Neutrophil (primary cell): ENCODE measurements at regions not wholly inside any gene's neighbourhood (a gene's known extent, or its start where the extent isn't known, plus 50 kb on each side); places are given as distances from the start of the nearest gene placed in this dataset.

Experiments
- H3K27ac ChIP-seq: fragments of 200-600 bp; sonication (generic); 2 replicates; pipeline ENCODE4 v1.5.1; 2016; ENCODE audit warnings: mild to moderate bottlenecking, moderate library complexity
- H3K27me3 ChIP-seq: fragments of 200-600 bp; sonication (generic); 2 replicates; pipeline ENCODE4 v1.6.0; 2016; ENCODE audit warnings: mild to moderate bottlenecking
- H3K36me3 ChIP-seq: fragments of 200-600 bp; sonication (generic); 2 replicates; pipeline ENCODE4 v1.5.1; 2017
- H3K4me1 ChIP-seq, 2 experiments: fragments of 200-600 bp in 1 of 2; sonication (generic) in 1 of 2; 1 replicate in 1 of 2; 2 replicates in 1 of 2; pipeline versions ENCODE4 v1.5.1 to v1.6.1; 2013 to 2016; ENCODE audit warnings: low read depth in 1 of 2, low read length in 1 of 2, mild to moderate bottlenecking in 1 of 2, moderate library complexity in 1 of 2; ENCODE audit not compliant: control insufficient read depth in 1 of 2, insufficient read depth in 1 of 2
- H3K4me3 ChIP-seq, 2 experiments: fragments of 200-600 bp in 1 of 2; sonication (generic) in 1 of 2; 1 replicate in 1 of 2; 2 replicates in 1 of 2; pipeline ENCODE4 v1.5.1; 2013 to 2016; ENCODE audit warnings: low read depth in 1 of 2, low read length in 1 of 2, mild to moderate bottlenecking in 1 of 2, moderate library complexity in 1 of 2
- H3K9me3 ChIP-seq: fragments of 200-600 bp; sonication (generic); 2 replicates; pipeline ENCODE4 v1.5.1; 2016
- CTCF ChIP-seq: fragments of 200-600 bp; sonication (generic); IDR thresholded peaks from 2 replicates; pipeline ENCODE4 v1.5.1; 2016; ENCODE audit warnings: antibody characterized with exemption

DNA sequence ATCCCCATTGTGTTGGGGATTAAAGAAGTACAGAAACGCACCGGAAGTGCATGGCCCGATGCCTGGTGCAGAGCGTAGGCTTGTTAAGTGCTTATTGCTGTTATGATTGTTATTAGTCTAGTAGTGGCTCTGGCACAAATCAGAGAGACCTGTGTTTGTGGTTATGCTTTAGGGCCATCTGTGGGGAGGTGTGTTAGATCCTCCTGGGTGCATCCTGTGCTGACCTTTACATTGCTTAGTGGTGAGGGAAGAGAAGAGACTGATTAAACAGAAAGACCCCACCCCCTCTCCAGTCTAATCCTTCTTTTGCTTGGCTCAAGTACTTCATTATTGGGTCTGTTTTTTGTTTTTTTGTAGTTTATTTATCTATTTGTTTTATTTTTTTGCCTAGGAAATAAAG lies 112.7 kb upstream of the SPRY4 start:
- Histone ChIP-seq H3K4me1 (no peaks in the 10 kb centered on the region), H3K4me3 (no peak overlapping the region), H3K27me3 (peaks cover 31% of the 10 kb centered on the region), H3K9me3 (no peaks in the 10 kb centered on the region), H3K27ac (no peak overlapping the region), H3K36me3 (no peaks in the 10 kb centered on the region)
- no peak for TF ChIP-seq CTCF

DNA sequence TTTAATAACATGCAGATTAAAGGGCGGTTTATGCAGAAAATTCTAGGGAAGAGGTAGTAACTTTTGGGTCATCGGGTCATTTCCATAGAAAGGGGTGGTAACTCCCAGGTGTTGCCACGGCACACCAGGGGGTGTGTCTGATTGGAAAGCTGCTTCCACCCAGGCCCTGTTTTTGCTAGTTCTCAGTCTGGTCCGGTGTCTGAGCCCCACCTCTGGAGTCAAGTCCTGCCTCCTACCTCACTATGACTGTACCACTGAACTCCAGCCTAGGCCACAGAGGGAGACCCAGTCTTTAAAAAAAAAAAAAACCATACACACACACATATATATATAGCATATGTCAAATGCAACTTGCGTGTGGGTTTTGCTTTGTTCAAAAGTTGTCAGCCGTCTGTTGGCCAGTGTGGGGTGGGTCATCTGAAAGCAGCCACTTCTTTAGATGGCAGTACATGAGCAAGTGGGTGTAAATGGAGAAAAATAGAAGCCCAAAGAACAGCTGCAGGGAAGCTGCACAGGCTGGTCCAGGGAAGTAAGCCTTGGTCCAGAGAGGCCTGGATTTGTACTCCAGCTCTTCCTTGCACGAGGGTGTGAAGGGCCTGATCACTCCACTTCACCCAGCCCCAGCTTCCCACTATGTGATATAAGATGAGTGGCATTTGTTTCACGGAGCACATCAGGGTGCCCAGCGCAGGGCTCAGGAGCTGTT lies 110.7 kb upstream of the SPRY4 start:
- no peak for TF ChIP-seq CTCF
- Histone ChIP-seq H3K4me3 (no peak overlapping the region), H3K27ac (no peak overlapping the region), H3K4me1 (no peaks in the 10 kb centered on the region), H3K36me3 (no peaks in the 10 kb centered on the region), H3K27me3 (peaks cover 51% of the 10 kb centered on the region), H3K9me3 (no peaks in the 10 kb centered on the region)

DNA sequence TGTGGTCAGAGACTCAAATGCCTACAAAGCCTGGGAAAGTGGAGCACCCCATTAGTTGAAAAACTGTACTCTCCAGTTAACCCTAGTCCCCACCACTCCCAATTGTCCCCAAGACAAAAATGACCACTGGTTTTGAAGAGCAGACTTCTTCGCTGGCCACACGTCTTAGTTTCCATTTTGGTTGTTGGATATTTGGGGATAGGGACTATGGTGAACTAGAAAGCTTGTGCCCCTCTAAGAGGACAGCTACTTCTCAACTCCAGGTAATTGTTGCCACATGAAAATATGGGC lies 109.4 kb upstream of the SPRY4 start:
- Histone ChIP-seq H3K9me3 (no peaks in the 10 kb centered on the region), H3K27ac (no peak overlapping the region), H3K27me3 (peaks cover 51% of the 10 kb centered on the region), H3K4me3 (no peak overlapping the region), H3K4me1 (no peaks in the 10 kb centered on the region), H3K36me3 (no peaks in the 10 kb centered on the region)
- no peak for TF ChIP-seq CTCF

GRCh38 chr5:142433526-142434321 lies 108.9 kb upstream of the SPRY4 start:
- peaks cover 51% of the 10 kb centered on the region for H3K27me3 ChIP-seq
- no peaks in the 10 kb centered on the region for H3K4me1 ChIP-seq
- no peak overlapping the region for H3K27ac ChIP-seq
- H3K9me3 ChIP-seq: no peaks in the 10 kb centered on the region
- no peaks in the 10 kb centered on the region for H3K36me3 ChIP-seq
- no peak for TF ChIP-seq CTCF
- no peak overlapping the region for H3K4me3 ChIP-seq

- Histone ChIP-seq H3K27me3 (peaks cover 51% of the 10 kb centered on the region), H3K4me3 (no peak overlapping the region), H3K27ac (no peak overlapping the region), H3K36me3 (no peaks in the 10 kb centered on the region), H3K9me3 (no peaks in the 10 kb centered on the region), H3K4me1 (no peaks in the 10 kb centered on the region)
- TF ChIP-seq CTCF: no peak
Measured at GRCh38 chr5:142432961-142433360, 108.1 kb upstream of the SPRY4 start.
